Neural progenitor cell (in vitro differentiated cells): ENCODE measurements at regions not wholly inside any gene's neighbourhood (a gene's known extent, or its start where the extent isn't known, plus 50 kb on each side); places are given as distances from the start of the nearest gene placed in this dataset.
A peak's percentile ranks its signal among the peaks of the same experiment; 100 is the strongest.
"Not testable (repeated sequence)": the region's sequence is repeated elsewhere in the genome, so short reads cannot be mapped to it uniquely, and the experiment has no call there.

Experiments
- DNase-seq: peaks from one replicate; pipeline ENCODE4 v3.0.0-alpha.2; 2016; ENCODE audit warnings: low spot score
- H2AFZ ChIP-seq: fragments of 200-600 bp; sonication (generic); replicated peaks from 2 replicates; pipeline ENCODE4 v1.6.1; 2016; ENCODE audit warnings: antibody characterized with exemption
- H3F3A ChIP-seq: fragments of 200-600 bp; sonication (generic); 2 replicates; pipeline ENCODE4 v1.6.1; 2016; ENCODE audit warnings: antibody characterized with exemption, low read depth
- H3K27ac ChIP-seq: fragments of 200-600 bp; sonication (generic); 2 replicates; pipeline ENCODE4 v1.5.1; 2016; ENCODE audit warnings: mild to moderate bottlenecking
- H3K27me3 ChIP-seq: fragments of 200-600 bp; sonication (generic); 2 replicates; pipeline ENCODE4 v1.6.1; 2016; ENCODE audit warnings: mild to moderate bottlenecking, moderate library complexity
- H3K36me3 ChIP-seq: fragments of 200-600 bp; sonication (generic); 2 replicates; pipeline ENCODE4 v1.5.1; 2016
- H3K4me1 ChIP-seq: fragments of 200-600 bp; sonication (generic); 2 replicates; pipeline ENCODE4 v1.6.1; 2016; ENCODE audit warnings: mixed run types
- H3K4me2 ChIP-seq: fragments of 200-600 bp; sonication (generic); 2 replicates; pipeline ENCODE4 v1.6.1; 2016
- H3K4me3 ChIP-seq: fragments of 200-600 bp; sonication (generic); 2 replicates; pipeline ENCODE4 v1.5.1; 2016
- H3K79me2 ChIP-seq: fragments of 200-600 bp; sonication (generic); 2 replicates; pipeline ENCODE4 v1.6.1; 2016; ENCODE audit warnings: low read depth
- H3K9ac ChIP-seq: fragments of 200-600 bp; sonication (generic); 2 replicates; pipeline ENCODE4 v1.6.1; 2016
- H3K9me3 ChIP-seq: fragments of 200-600 bp; sonication (generic); 2 replicates; pipeline ENCODE4 v1.5.1; 2016; ENCODE audit warnings: low read depth
- H4K20me1 ChIP-seq: fragments of 200-600 bp; sonication (generic); 2 replicates; pipeline ENCODE4 v1.6.1; 2016; ENCODE audit warnings: low read depth
- H3K27ac Mint-ChIP-seq: 3 replicates; pipeline ENCODE4 v1.8.0; 2021; ENCODE audit warnings: mixed read lengths
- H3K27me3 Mint-ChIP-seq: 2 replicates; pipeline ENCODE4 v1.8.0; 2022; ENCODE audit warnings: low read depth, mild to moderate bottlenecking, inconsistent platforms, moderate library complexity, mixed read lengths; ENCODE audit not compliant: insufficient read depth
- H3K36me3 Mint-ChIP-seq: 3 replicates; pipeline ENCODE4 v1.8.0; 2021; ENCODE audit warnings: mixed read lengths
- H3K4me1 Mint-ChIP-seq: 3 replicates; pipeline ENCODE4 v1.8.0; 2021; ENCODE audit warnings: mixed read lengths
- H3K4me3 Mint-ChIP-seq: 3 replicates; pipeline ENCODE4 v1.8.0; 2021; ENCODE audit warnings: mild to moderate bottlenecking, moderate library complexity, mixed read lengths
- H3K9me3 Mint-ChIP-seq: 3 replicates; pipeline ENCODE4 v1.8.0; 2020; ENCODE audit warnings: mixed read lengths
- CTCF ChIP-seq: fragments of 200-600 bp; sonication (generic); IDR thresholded peaks from 2 replicates; pipeline ENCODE4 v1.5.1; 2017; ENCODE audit warnings: antibody characterized with exemption, mild to moderate bottlenecking
- EZH2 ChIP-seq: fragments of 200-600 bp; sonication (generic); IDR thresholded peaks from 2 replicates; pipeline ENCODE4 v1.6.1; 2017; ENCODE audit warnings: antibody characterized with exemption, mild to moderate bottlenecking, moderate library complexity
- EZH2phosphoT487 ChIP-seq: fragments of 200-600 bp; sonication (generic); IDR thresholded peaks from 2 replicates; pipeline ENCODE4 v1.6.1; 2017; ENCODE audit warnings: antibody characterized with exemption

- not testable (repeated sequence) for H3K27me3 ChIP-seq, H3K27ac ChIP-seq, DNase-seq, H3K9ac ChIP-seq, H3K27ac Mint-ChIP-seq, H3K4me2 ChIP-seq, H3K9me3 ChIP-seq, H3K36me3 ChIP-seq, H2AFZ ChIP-seq, H3K9me3 Mint-ChIP-seq, H3K27me3 Mint-ChIP-seq, H3K4me3 Mint-ChIP-seq, H3K4me3 ChIP-seq
- Mint-ChIP-seq H3K4me1 (peaks cover 18% of the 10 kb centered on the region), H3K36me3 (peaks cover 28% of the 10 kb centered on the region)
- Histone ChIP-seq H3K79me2 (peaks cover 78% of the 10 kb centered on the region), H3K4me1 (peaks cover 17% of the 10 kb centered on the region), H4K20me1 (peaks cover 25% of the 10 kb centered on the region), H3F3A (peaks cover 17% of the 10 kb centered on the region)
These were observed 140.3 kb downstream of the USP22 start for GRCh38 chr17:20902496-20902895.

- not testable (repeated sequence) for H3K27ac ChIP-seq, H3K27me3 Mint-ChIP-seq, H3K4me3 ChIP-seq, H3K9ac ChIP-seq, H3K27ac Mint-ChIP-seq, H2AFZ ChIP-seq, H3K27me3 ChIP-seq, H3K9me3 ChIP-seq, H3K4me2 ChIP-seq, H3K9me3 Mint-ChIP-seq, H3K4me3 Mint-ChIP-seq, DNase-seq, H3K36me3 ChIP-seq
- H3K36me3 Mint-ChIP-seq: peaks cover 22% of the 10 kb centered on the region
- H4K20me1 ChIP-seq: peaks cover 28% of the 10 kb centered on the region
- H3F3A ChIP-seq: peaks cover 22% of the 10 kb centered on the region
- H3K79me2 ChIP-seq: peaks cover 74% of the 10 kb centered on the region
- H3K4me1 Mint-ChIP-seq: peaks cover 12% of the 10 kb centered on the region
- H3K4me1 ChIP-seq: peaks cover 16% of the 10 kb centered on the region
These were observed 139.3 kb downstream of the USP22 start for GRCh38 chr17:20903549-20903948.

- H3K9me3 Mint-ChIP-seq: no peaks in the 10 kb centered on the region
- Histone ChIP-seq H3K9me3 (no peaks in the 10 kb centered on the region), H4K20me1 (peaks cover 30% of the 10 kb centered on the region), H3K4me2 (peak overlapping the region; percentile 73), H3K27ac (peak overlapping the region; percentile 94), H3K9ac (no peak overlapping the region), H3K27me3 (no peaks in the 10 kb centered on the region), H2AFZ (peak overlapping the region; percentile 48), H3K4me3 (peak overlapping the region; percentile 36), H3K4me1 (peaks cover 7% of the 10 kb centered on the region), H3K36me3 (no peaks in the 10 kb centered on the region), H3K79me2 (peaks cover 77% of the 10 kb centered on the region), H3F3A (peaks cover 24% of the 10 kb centered on the region)
- H3K27me3 Mint-ChIP-seq: no peaks in the 10 kb centered on the region
- peak overlapping the region; percentile 63 for H3K4me3 Mint-ChIP-seq
- H3K36me3 Mint-ChIP-seq: peaks cover 21% of the 10 kb centered on the region
- no peak overlapping the region for H3K27ac Mint-ChIP-seq
- TF ChIP-seq EZH2 (no peak), CTCF (peak; percentile 63)
- peak; percentile 95 for DNase-seq
- peaks cover 10% of the 10 kb centered on the region for H3K4me1 Mint-ChIP-seq
These were observed 134.2 kb downstream of the USP22 start for GRCh38 chr17:20908313-20909267.

- H3K4me1 ChIP-seq: no peaks in the 10 kb centered on the region
- no peak overlapping the region for H3K27ac Mint-ChIP-seq
- no peaks in the 10 kb centered on the region for H3F3A ChIP-seq
- H3K27ac ChIP-seq: no peak overlapping the region
- no peak overlapping the region for H2AFZ ChIP-seq
- H3K4me2 ChIP-seq: no peak overlapping the region
- peaks cover 12% of the 10 kb centered on the region for H3K36me3 ChIP-seq
- H3K27me3 Mint-ChIP-seq: peaks cover 2% of the 10 kb centered on the region
- DNase-seq: no peak
- H3K9ac ChIP-seq: no peak overlapping the region
- peaks cover 40% of the 10 kb centered on the region for H3K36me3 Mint-ChIP-seq
- no peak overlapping the region for H3K4me3 ChIP-seq
- no peak for TF ChIP-seq CTCF
- TF ChIP-seq EZH2phosphoT487: no peak
- TF ChIP-seq EZH2: no peak
- H3K27me3 ChIP-seq: no peaks in the 10 kb centered on the region
- H3K9me3 ChIP-seq: no peaks in the 10 kb centered on the region
- H3K9me3 Mint-ChIP-seq: peaks cover 24% of the 10 kb centered on the region
- H3K4me1 Mint-ChIP-seq: no peaks in the 10 kb centered on the region
- H4K20me1 ChIP-seq: peaks cover 2% of the 10 kb centered on the region
- no peak overlapping the region for H3K4me3 Mint-ChIP-seq
- H3K79me2 ChIP-seq: peaks cover 71% of the 10 kb centered on the region
These were observed 128.2 kb downstream of the USP22 start for GRCh38 chr17:20914658-20915057.
